Panc1 (cell line): ENCODE measurements at regions not wholly inside any gene's neighbourhood (a gene's known extent, or its start where the extent isn't known, plus 50 kb on each side); places are given as distances from the start of the nearest gene placed in this dataset.

ENCODE experiments used
- ATAC-seq: fragments of 200-7000 bp; cut with Tn5 transposase; 2 replicates; pipeline ENCODE4 v1.9.1; 2020; ENCODE audit warnings: mild to moderate bottlenecking, moderate library complexity
- BruUV-seq: library from RNA; stranded (reverse); fragments of 400-500 nt; replicated peaks from 2 replicates; lab custom pipeline; 2021; lab: Mats Ljungman, UMichigan
- CTCF ChIA-PET: fragments of 300-600 bp; sonication (Branson Sonifier 250); formaldehyde crosslinking; loops from one replicate; lab custom pipeline; 2022; ENCODE audit warnings: antibody characterized with exemption; lab: Charles Lee
- POLR2A ChIA-PET: fragments of 300-600 bp; sonication (Branson Sonifier 250); formaldehyde crosslinking; loops from one replicate; lab custom pipeline; 2022; ENCODE audit warnings: antibody characterized with exemption; lab: Charles Lee
- DNase-seq: peaks from one replicate; pipeline ENCODE4 v3.0.0-alpha.2; 2010; ENCODE audit warnings: low read depth, low spot score
- H3K27ac ChIP-seq: 2 replicates; pipeline ENCODE4 v1.5.1; 2011; ENCODE audit warnings: mild to moderate bottlenecking, low read length, inconsistent platforms
- H3K27me3 ChIP-seq: fragments of 200-500 bp; sonication (Bioruptor generic); 2 replicates; pipeline ENCODE4 v1.6.0; 2014; ENCODE audit warnings: low read length, inconsistent platforms; ENCODE audit not compliant: control insufficient read depth, insufficient read depth
- H3K36me3 ChIP-seq: fragments of 200-500 bp; sonication (Bioruptor generic); 2 replicates; pipeline ENCODE4 v1.5.1; 2014; ENCODE audit warnings: inconsistent platforms, mild to moderate bottlenecking, low read length, moderate library complexity; ENCODE audit not compliant: control insufficient read depth, insufficient read depth
- H3K4me1 ChIP-seq: 2 replicates; pipeline ENCODE4 v1.5.1; 2011; ENCODE audit warnings: inconsistent platforms, mild to moderate bottlenecking, low read length, moderate library complexity; ENCODE audit not compliant: control insufficient read depth, insufficient read depth
- H3K4me3 ChIP-seq, 2 experiments: 2 replicates each; pipeline ENCODE4 v1.5.1; 2011 to 2012; ENCODE audit warnings: low read depth in 2 of 2, low read length in 2 of 2, mild to moderate bottlenecking in 2 of 2, inconsistent platforms in 1 of 2, moderate library complexity in 1 of 2
- H3K9me3 ChIP-seq: fragments of 200-500 bp; sonication (Bioruptor generic); 2 replicates; pipeline ENCODE4 v1.5.1; 2014; ENCODE audit warnings: low read depth, mild to moderate bottlenecking, inconsistent platforms, low read length, moderate library complexity; ENCODE audit not compliant: control insufficient read depth, insufficient read depth
- POLR2AphosphoS5 ChIP-seq: IDR thresholded peaks from 2 replicates; pipeline ENCODE4 v1.6.1; 2012; ENCODE audit warnings: mild to moderate bottlenecking, low read depth, low read length, moderate library complexity
- SIN3A ChIP-seq: IDR thresholded peaks from 2 replicates; pipeline ENCODE4 v1.6.1; 2012; ENCODE audit warnings: low read depth, mild to moderate bottlenecking, low read length, moderate library complexity, borderline replicate concordance; ENCODE audit not compliant: insufficient read depth
- TCF7L2 ChIP-seq: IDR thresholded peaks from 2 replicates; pipeline ENCODE4 v1.6.1; 2011; ENCODE audit warnings: mild to moderate bottlenecking, low read depth, low read length, inconsistent platforms
- in situ Hi-C: cut with HindIII; loops from 2 replicates; pipeline ENCODE4 v1.10.0; 2016; ENCODE audit warnings: low sequenced_read_pairs, low pct_unique_long_range_greater_than_20kb
- intact Hi-C: fragments of 100-400 bp; cut with micrococcal nuclease; formaldehyde crosslinking; loops from one replicate; pipeline ENCODE4 v1.10.0; 2022; ENCODE audit not compliant: unreplicated experiment
- TF ChIP-seq, protein P1 (sequence below), 2 experiments: IDR thresholded peaks; 2 replicates each; pipeline ENCODE4 v1.6.1; 2011 to 2012; ENCODE audit warnings: low read depth in 2 of 2, control low read depth in 1 of 2, low read length in 1 of 2, mild to moderate bottlenecking in 1 of 2, moderate library complexity in 1 of 2; ENCODE audit not compliant: insufficient read depth in 1 of 2
- TF ChIP-seq, protein P2 (sequence below): fragments of 450-650 bp; IDR thresholded peaks from 2 replicates; pipeline ENCODE4 v1.5.1; 2017; ENCODE audit warnings: mild to moderate bottlenecking

DNA sequence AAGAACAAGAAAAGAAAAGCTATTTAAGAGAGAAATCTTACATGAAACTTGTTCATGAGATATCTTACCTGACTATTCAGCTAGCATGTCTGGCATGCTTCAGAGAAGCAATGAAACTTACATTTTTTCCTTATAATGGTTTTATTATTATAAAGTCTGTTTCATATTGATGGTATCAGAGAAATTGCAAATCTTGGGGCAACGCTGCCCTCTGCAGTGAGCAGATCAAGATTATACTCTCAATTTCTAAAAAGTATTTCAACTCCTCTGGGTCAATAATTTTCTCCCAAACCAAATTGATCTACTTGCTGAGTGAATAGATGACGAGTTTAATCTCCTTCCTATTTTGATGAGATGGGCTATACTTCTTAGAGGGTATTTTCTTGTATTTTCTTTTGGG, 235.6 kb downstream of the NUP35 start:
- DNase-seq = no peak
- BruUV-seq = no TSS peak
- TF ChIP-seq, protein P1, sequence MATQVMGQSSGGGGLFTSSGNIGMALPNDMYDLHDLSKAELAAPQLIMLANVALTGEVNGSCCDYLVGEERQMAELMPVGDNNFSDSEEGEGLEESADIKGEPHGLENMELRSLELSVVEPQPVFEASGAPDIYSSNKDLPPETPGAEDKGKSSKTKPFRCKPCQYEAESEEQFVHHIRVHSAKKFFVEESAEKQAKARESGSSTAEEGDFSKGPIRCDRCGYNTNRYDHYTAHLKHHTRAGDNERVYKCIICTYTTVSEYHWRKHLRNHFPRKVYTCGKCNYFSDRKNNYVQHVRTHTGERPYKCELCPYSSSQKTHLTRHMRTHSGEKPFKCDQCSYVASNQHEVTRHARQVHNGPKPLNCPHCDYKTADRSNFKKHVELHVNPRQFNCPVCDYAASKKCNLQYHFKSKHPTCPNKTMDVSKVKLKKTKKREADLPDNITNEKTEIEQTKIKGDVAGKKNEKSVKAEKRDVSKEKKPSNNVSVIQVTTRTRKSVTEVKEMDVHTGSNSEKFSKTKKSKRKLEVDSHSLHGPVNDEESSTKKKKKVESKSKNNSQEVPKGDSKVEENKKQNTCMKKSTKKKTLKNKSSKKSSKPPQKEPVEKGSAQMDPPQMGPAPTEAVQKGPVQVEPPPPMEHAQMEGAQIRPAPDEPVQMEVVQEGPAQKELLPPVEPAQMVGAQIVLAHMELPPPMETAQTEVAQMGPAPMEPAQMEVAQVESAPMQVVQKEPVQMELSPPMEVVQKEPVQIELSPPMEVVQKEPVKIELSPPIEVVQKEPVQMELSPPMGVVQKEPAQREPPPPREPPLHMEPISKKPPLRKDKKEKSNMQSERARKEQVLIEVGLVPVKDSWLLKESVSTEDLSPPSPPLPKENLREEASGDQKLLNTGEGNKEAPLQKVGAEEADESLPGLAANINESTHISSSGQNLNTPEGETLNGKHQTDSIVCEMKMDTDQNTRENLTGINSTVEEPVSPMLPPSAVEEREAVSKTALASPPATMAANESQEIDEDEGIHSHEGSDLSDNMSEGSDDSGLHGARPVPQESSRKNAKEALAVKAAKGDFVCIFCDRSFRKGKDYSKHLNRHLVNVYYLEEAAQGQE (IDR thresholded peaks at IDR 0.05; ENCODE audit: insufficient read depth in 1 of 2, low read depth in 2 of 2, low read length in 1 of 2) = no peak
- TF ChIP-seq, protein P2, sequence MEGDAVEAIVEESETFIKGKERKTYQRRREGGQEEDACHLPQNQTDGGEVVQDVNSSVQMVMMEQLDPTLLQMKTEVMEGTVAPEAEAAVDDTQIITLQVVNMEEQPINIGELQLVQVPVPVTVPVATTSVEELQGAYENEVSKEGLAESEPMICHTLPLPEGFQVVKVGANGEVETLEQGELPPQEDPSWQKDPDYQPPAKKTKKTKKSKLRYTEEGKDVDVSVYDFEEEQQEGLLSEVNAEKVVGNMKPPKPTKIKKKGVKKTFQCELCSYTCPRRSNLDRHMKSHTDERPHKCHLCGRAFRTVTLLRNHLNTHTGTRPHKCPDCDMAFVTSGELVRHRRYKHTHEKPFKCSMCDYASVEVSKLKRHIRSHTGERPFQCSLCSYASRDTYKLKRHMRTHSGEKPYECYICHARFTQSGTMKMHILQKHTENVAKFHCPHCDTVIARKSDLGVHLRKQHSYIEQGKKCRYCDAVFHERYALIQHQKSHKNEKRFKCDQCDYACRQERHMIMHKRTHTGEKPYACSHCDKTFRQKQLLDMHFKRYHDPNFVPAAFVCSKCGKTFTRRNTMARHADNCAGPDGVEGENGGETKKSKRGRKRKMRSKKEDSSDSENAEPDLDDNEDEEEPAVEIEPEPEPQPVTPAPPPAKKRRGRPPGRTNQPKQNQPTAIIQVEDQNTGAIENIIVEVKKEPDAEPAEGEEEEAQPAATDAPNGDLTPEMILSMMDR = no peak
- TF ChIP-seq TCF7L2 (no peak), SIN3A (no peak), POLR2AphosphoS5 (no peak)
- CTCF ChIA-PET = no interaction called here
- intact Hi-C loops (loop anchor here (5.0 kb wide), 1 partner anchor 113 kb away; no protein-coding TSS in a partner anchor), in situ Hi-C loops (no loop called here)
- H3K4me1 ChIP-seq = no peaks in the 10 kb centered on the region
- no peaks in the 10 kb centered on the region for H3K36me3 ChIP-seq
- H3K27ac ChIP-seq = no peak overlapping the region
- POLR2A ChIA-PET = no interaction called here
- no peak overlapping the region for H3K4me3 ChIP-seq
- H3K9me3 ChIP-seq = no peaks in the 10 kb centered on the region
- no peak for ATAC-seq
- no peaks in the 10 kb centered on the region for H3K27me3 ChIP-seq

DNA sequence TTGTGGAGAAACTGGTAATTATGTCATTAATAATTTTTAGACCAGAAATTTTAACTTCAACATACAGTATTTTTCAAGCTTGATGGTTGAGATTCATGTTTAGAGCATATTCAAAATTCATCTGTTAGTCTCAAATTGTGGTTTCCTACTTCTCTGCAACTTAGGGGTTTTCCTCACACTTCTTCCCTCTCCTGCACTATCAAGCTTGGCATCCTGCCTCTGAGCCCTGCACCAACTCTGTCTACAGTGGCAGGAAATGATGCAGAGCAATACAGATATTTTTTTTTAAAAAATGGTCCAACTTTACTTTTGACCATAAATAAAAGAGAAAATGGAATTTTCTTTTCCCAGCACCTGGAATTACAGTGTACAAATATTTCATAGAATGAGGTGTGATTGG, 247.3 kb downstream of the NUP35 start:
- H3K36me3 ChIP-seq = no peaks in the 10 kb centered on the region
- TF ChIP-seq, protein P1 (IDR thresholded peaks at IDR 0.05; ENCODE audit: insufficient read depth in 1 of 2, low read depth in 2 of 2, low read length in 1 of 2) = no peak
- TF ChIP-seq SIN3A (no peak), POLR2AphosphoS5 (no peak), TCF7L2 (no peak)
- TF ChIP-seq, protein P2 = no peak
- H3K27ac ChIP-seq = no peak overlapping the region
- DNase-seq = no peak
- H3K4me1 ChIP-seq = no peaks in the 10 kb centered on the region
- H3K27me3 ChIP-seq = no peaks in the 10 kb centered on the region
- H3K4me3 ChIP-seq = no peak overlapping the region
- in situ Hi-C loops = no loop called here
- ChIA-PET POLR2A (no interaction called here), CTCF (no interaction called here)
- no peaks in the 10 kb centered on the region for H3K9me3 ChIP-seq
- intact Hi-C loops = no loop called here
- BruUV-seq = no TSS peak
- no peak for ATAC-seq
